ENCODE measurements at regions not wholly inside any gene's neighbourhood (a gene's known extent, or its start where the extent isn't known, plus 50 kb on each side); places are given as distances from the start of the nearest gene placed in this dataset.

- FAIRE-seq (peak; percentile 57), DNase-seq (ENCODE audit: low read depth, low spot score) (no peak)
- TF ChIP-seq EZH2 (IDR thresholded peaks at IDR 0.05; ENCODE audit: low read length): no peak
- TF ChIP-seq CTCF (optimal IDR thresholded peaks at IDR 0.05 in 1 of 3, IDR thresholded peaks at IDR 0.05 in 1 of 3, conservative IDR thresholded peaks at IDR 0.05 in 1 of 3; ENCODE audit: extremely low read depth in 1 of 3, insufficient read depth in 2 of 3, low read length in 3 of 3): no peak
- Histone ChIP-seq H3K4me2 (ENCODE audit: control insufficient read depth, extremely low read depth, insufficient read depth, low read depth, low read length) (no peak overlapping the region), H3K27me3 (ENCODE audit: control insufficient read depth, extremely low read depth, insufficient read depth, low read length) (no peaks in the 10 kb centered on the region), H3K9ac (ENCODE audit: control insufficient read depth, extremely low read depth, insufficient read depth, low read length) (no peak overlapping the region), H3K27ac (ENCODE audit: control insufficient read depth, insufficient read depth, low read length) (no peak overlapping the region), H3K9me3 (ENCODE audit: control insufficient read depth, low read depth, low read length) (no peaks in the 10 kb centered on the region), H3K9me1 (ENCODE audit: control insufficient read depth, extremely low read depth, insufficient read depth, low read length) (no peaks in the 10 kb centered on the region), H4K20me1 (ENCODE audit: control insufficient read depth, extremely low read depth, insufficient read depth, low read length) (no peaks in the 10 kb centered on the region), H3K4me3 (ENCODE audit: control insufficient read depth in 2 of 3, extremely low read depth in 1 of 3, insufficient read depth in 2 of 3, low read depth in 1 of 3, low read length in 3 of 3) (no peak overlapping the region), H3K4me1 (ENCODE audit: control insufficient read depth, extremely low read depth, insufficient read depth, low read length) (peaks cover 38% of the 10 kb centered on the region), H2AFZ (ENCODE audit: control insufficient read depth, low read length) (no peak overlapping the region), H3K79me2 (ENCODE audit: control insufficient read depth, insufficient read depth, low read length) (no peaks in the 10 kb centered on the region), H3K36me3 (ENCODE audit: control insufficient read depth in 2 of 2, extremely low read depth in 1 of 2, insufficient read depth in 2 of 2, low read length in 2 of 2) (no peaks in the 10 kb centered on the region)
- dilution Hi-C loops (cut with MboI; ENCODE audit: extremely low pct_ligation_motif_present, low sequenced_read_pairs): no loop called here
These were observed 498.2 kb upstream of the C1orf87 start for GRCh38 chr1:60571811-60572210.

GRCh38 chr1:60569189-60569588, 495.6 kb upstream of the C1orf87 start:
- FAIRE-seq (peak; percentile 84), DNase-seq (ENCODE audit: low read depth, low spot score) (peak; percentile 78)
- no peak overlapping the region for H3K27ac ChIP-seq (ENCODE audit: control insufficient read depth, insufficient read depth, low read length)
- H3K4me3 ChIP-seq (ENCODE audit: control insufficient read depth in 2 of 3, extremely low read depth in 1 of 3, insufficient read depth in 2 of 3, low read depth in 1 of 3, low read length in 3 of 3): no peak overlapping the region
- no peaks in the 10 kb centered on the region for H3K27me3 ChIP-seq (ENCODE audit: control insufficient read depth, extremely low read depth, insufficient read depth, low read length)
- dilution Hi-C loops (cut with MboI; ENCODE audit: extremely low pct_ligation_motif_present, low sequenced_read_pairs): no loop called here
- H3K9me3 ChIP-seq (ENCODE audit: control insufficient read depth, low read depth, low read length): no peaks in the 10 kb centered on the region
- H3K79me2 ChIP-seq (ENCODE audit: control insufficient read depth, insufficient read depth, low read length): no peaks in the 10 kb centered on the region
- H3K9me1 ChIP-seq (ENCODE audit: control insufficient read depth, extremely low read depth, insufficient read depth, low read length): no peaks in the 10 kb centered on the region
- peak overlapping the region; percentile 9 for H3K4me2 ChIP-seq (ENCODE audit: control insufficient read depth, extremely low read depth, insufficient read depth, low read depth, low read length)
- H3K4me1 ChIP-seq (ENCODE audit: control insufficient read depth, extremely low read depth, insufficient read depth, low read length): peaks cover 36% of the 10 kb centered on the region
- no peak overlapping the region for H3K9ac ChIP-seq (ENCODE audit: control insufficient read depth, extremely low read depth, insufficient read depth, low read length)
- no peak for TF ChIP-seq EZH2 (IDR thresholded peaks at IDR 0.05; ENCODE audit: low read length)
- no peak for TF ChIP-seq CTCF (optimal IDR thresholded peaks at IDR 0.05 in 1 of 3, IDR thresholded peaks at IDR 0.05 in 1 of 3, conservative IDR thresholded peaks at IDR 0.05 in 1 of 3; ENCODE audit: extremely low read depth in 1 of 3, insufficient read depth in 2 of 3, low read length in 3 of 3)
- no peaks in the 10 kb centered on the region for H3K36me3 ChIP-seq (ENCODE audit: control insufficient read depth in 2 of 2, extremely low read depth in 1 of 2, insufficient read depth in 2 of 2, low read length in 2 of 2)
- H2AFZ ChIP-seq (ENCODE audit: control insufficient read depth, low read length): no peak overlapping the region
- H4K20me1 ChIP-seq (ENCODE audit: control insufficient read depth, extremely low read depth, insufficient read depth, low read length): no peaks in the 10 kb centered on the region

Measured in keratinocyte (primary cell).